SK-MEL-5 (cell line): ENCODE measurements at regions not wholly inside any gene's neighbourhood (a gene's known extent, or its start where the extent isn't known, plus 50 kb on each side); places are given as distances from the start of the nearest gene placed in this dataset.

Experiments
- DNase-seq: peaks from one replicate; pipeline ENCODE4 v3.0.0-alpha.2; 2016; ENCODE audit warnings: low read depth, low spot score
- in situ Hi-C: cut with HindIII; loops from 2 replicates; pipeline ENCODE4 v1.10.0; 2016; ENCODE audit warnings: low sequenced_read_pairs, high pct_unique_total_duplicates, low pct_unique_long_range_greater_than_20kb

GRCh38 chr1:232276651-232277050 lies 353.3 kb downstream of the SIPA1L2 start:
- DNase-seq: no peak
- in situ Hi-C loops: no loop called here

- in situ Hi-C loops: no loop called here
- DNase-seq: no peak
Observed at GRCh38 chr1:232274999-232275710, 354.8 kb downstream of the SIPA1L2 start.

GRCh38 chr1:232274236-232274855 lies 355.6 kb downstream of the SIPA1L2 start:
- in situ Hi-C loops: no loop called here
- DNase-seq: no peak

GRCh38 chr1:232273011-232273410 lies 356.9 kb downstream of the SIPA1L2 start:
- in situ Hi-C loops: no loop called here

GRCh38 chr1:232271991-232272589 lies 357.8 kb downstream of the SIPA1L2 start:
- in situ Hi-C loops: no loop called here
- DNase-seq: no peak

More at GRCh38 chr1:232273011-232273410, 356.9 kb downstream of the SIPA1L2 start:
- no peak for DNase-seq

GRCh38 chr1:232271299-232271698 lies 358.6 kb downstream of the SIPA1L2 start:
- DNase-seq: no peak
- in situ Hi-C loops: no loop called here

- in situ Hi-C loops: no loop called here
- DNase-seq: no peak
Observed at GRCh38 chr1:232269988-232270387, 359.9 kb downstream of the SIPA1L2 start.

- DNase-seq: no peak
- in situ Hi-C loops: no loop called here
Observed at GRCh38 chr1:232267837-232268598, 361.9 kb downstream of the SIPA1L2 start.

GRCh38 chr1:232267092-232267836 lies 362.7 kb downstream of the SIPA1L2 start:
- DNase-seq: no peak
- in situ Hi-C loops: no loop called here

GRCh38 chr1:232263452-232263851 lies 366.5 kb downstream of the SIPA1L2 start:
- in situ Hi-C loops: no loop called here
- DNase-seq: no peak

GRCh38 chr1:232262991-232263390 lies 366.9 kb downstream of the SIPA1L2 start:
- in situ Hi-C loops: no loop called here
- DNase-seq: no peak

GRCh38 chr1:232260861-232261260 lies 369.1 kb downstream of the SIPA1L2 start:
- no peak for DNase-seq
- in situ Hi-C loops: no loop called here

GRCh38 chr1:232260045-232260444 lies 369.9 kb downstream of the SIPA1L2 start:
- DNase-seq: no peak
- in situ Hi-C loops: no loop called here

- no peak for DNase-seq
- in situ Hi-C loops: no loop called here
Observed at GRCh38 chr1:232259333-232259732, 370.6 kb downstream of the SIPA1L2 start.

GRCh38 chr1:232252546-232253118 lies 377.3 kb downstream of the SIPA1L2 start:
- DNase-seq: no peak
- in situ Hi-C loops: no loop called here

GRCh38 chr1:232250838-232251237 lies 379.1 kb downstream of the SIPA1L2 start:
- in situ Hi-C loops: no loop called here

More at GRCh38 chr1:232250838-232251237, 379.1 kb downstream of the SIPA1L2 start:
- no peak for DNase-seq
